WTC11 (cell line): ENCODE measurements at regions not wholly inside any gene's neighbourhood (a gene's known extent, or its start where the extent isn't known, plus 50 kb on each side); places are given as distances from the start of the nearest gene placed in this dataset.

ENCODE experiments used
- ATAC-seq: fragments of 200-7000 bp; cut with Tn5 transposase; 2 replicates; pipeline ENCODE4 v1.10.0; 2021; ENCODE audit warnings: mild to moderate bottlenecking, moderate library complexity
- CTCF ChIA-PET: fragments of 300-600 bp; sonication (Branson Sonifier 250); formaldehyde crosslinking; loops from one replicate; lab custom pipeline; 2021; ENCODE audit warnings: antibody characterized with exemption; lab: Charles Lee
- POLR2A ChIA-PET: fragments of 350-600 bp; sonication (Branson Sonifier 250); formaldehyde crosslinking; loops from one replicate; lab custom pipeline; 2021; ENCODE audit warnings: antibody characterized with exemption; lab: Charles Lee
- DNase-seq: peaks from one replicate; pipeline ENCODE4 v3.0.0; 2021; ENCODE audit warnings: low spot score
- H3K27ac Mint-ChIP-seq: 2 replicates; pipeline ENCODE4 v1.8.0; 2021; ENCODE audit warnings: mixed read lengths
- H3K27me3 Mint-ChIP-seq: 2 replicates; pipeline ENCODE4 v1.8.0; 2021; ENCODE audit warnings: low read depth, mild to moderate bottlenecking, moderate library complexity, mixed read lengths
- H3K36me3 Mint-ChIP-seq: 2 replicates; pipeline ENCODE4 v1.8.0; 2021; ENCODE audit warnings: mixed read lengths
- H3K4me1 Mint-ChIP-seq: 2 replicates; pipeline ENCODE4 v1.8.0; 2022; ENCODE audit warnings: mixed read lengths
- H3K4me3 Mint-ChIP-seq: 2 replicates; pipeline ENCODE4 v1.8.0; 2021; ENCODE audit warnings: mild to moderate bottlenecking, moderate library complexity, mixed read lengths
- H3K9me3 Mint-ChIP-seq: 2 replicates; pipeline ENCODE4 v1.8.0; 2021; ENCODE audit warnings: mixed read lengths
- AR ChIP-seq: fragments of 250-450 bp; sonication (Bioruptor Pico); IDR thresholded peaks from 2 replicates; pipeline ENCODE4 v1.9.0; 2021; ENCODE audit warnings: mild to moderate bottlenecking
- ATF2 ChIP-seq: sonication (generic); formaldehyde crosslinking; IDR thresholded peaks from 2 replicates; pipeline ENCODE4 v1.8.1; 2022; ENCODE audit warnings: low read depth, missing genetic modification reagents, borderline replicate concordance
- CTCF ChIP-seq: fragments of 200-600 bp; IDR thresholded peaks from 2 replicates; pipeline ENCODE4 v1.8.0; 2022; ENCODE audit warnings: antibody characterized with exemption
- ELF4 ChIP-seq: sonication (generic); formaldehyde crosslinking; IDR thresholded peaks from 2 replicates; pipeline ENCODE4 v1.8.1; 2022; ENCODE audit warnings: low read depth, mild to moderate bottlenecking, moderate library complexity, missing genetic modification reagents
- ESRRA ChIP-seq: sonication (generic); formaldehyde crosslinking; IDR thresholded peaks from 2 replicates; pipeline ENCODE4 v1.8.1; 2022; ENCODE audit warnings: mild to moderate bottlenecking, missing genetic modification reagents, borderline replicate concordance
- ETV6 ChIP-seq: sonication (generic); formaldehyde crosslinking; IDR thresholded peaks from 2 replicates; pipeline ENCODE4 v1.8.1; 2022; ENCODE audit warnings: mild to moderate bottlenecking, missing genetic modification reagents
- FOXP1 ChIP-seq: sonication (generic); formaldehyde crosslinking; IDR thresholded peaks from 2 replicates; pipeline ENCODE4 v1.8.0; 2022; ENCODE audit warnings: missing genetic modification reagents, mild to moderate bottlenecking, moderate library complexity, borderline replicate concordance
- GRHL2 ChIP-seq: fragments of 250-450 bp; sonication (Bioruptor Pico); IDR thresholded peaks from 2 replicates; pipeline ENCODE4 v1.8.0; 2022; ENCODE audit warnings: mild to moderate bottlenecking, moderate library complexity; ENCODE audit not compliant: insufficient replicate concordance, severe bottlenecking
- GTF2I ChIP-seq: fragments of 250-450 bp; sonication (Bioruptor Pico); conservative IDR thresholded peaks from 2 replicates; pipeline ENCODE4 v1.4.0; 2021; ENCODE audit warnings: mild to moderate bottlenecking
- HMGXB4 ChIP-seq: sonication (generic); formaldehyde crosslinking; IDR thresholded peaks from 2 replicates; pipeline ENCODE4 v1.8.1; 2023; ENCODE audit warnings: mild to moderate bottlenecking, moderate library complexity, missing genetic modification reagents
- MAX ChIP-seq: sonication (generic); formaldehyde crosslinking; IDR thresholded peaks from 2 replicates; pipeline ENCODE4 v1.8.0; 2022; ENCODE audit warnings: mild to moderate bottlenecking, missing genetic modification reagents
- MYBL2 ChIP-seq: sonication (generic); formaldehyde crosslinking; IDR thresholded peaks from 2 replicates; pipeline ENCODE4 v1.8.1; 2023; ENCODE audit warnings: mild to moderate bottlenecking, moderate library complexity, missing genetic modification reagents
- NFATC4 ChIP-seq: fragments of 250-450 bp; sonication (Bioruptor Pico); IDR thresholded peaks from 2 replicates; pipeline ENCODE4 v1.9.0; 2021; ENCODE audit warnings: mild to moderate bottlenecking
- NR1H2 ChIP-seq: sonication (generic); formaldehyde crosslinking; IDR thresholded peaks from 2 replicates; pipeline ENCODE4 v1.9.0; 2021; ENCODE audit warnings: mild to moderate bottlenecking, moderate library complexity, missing genetic modification reagents
- PREB ChIP-seq: sonication (generic); formaldehyde crosslinking; IDR thresholded peaks from 2 replicates; pipeline ENCODE4 v1.8.1; 2022; ENCODE audit warnings: mild to moderate bottlenecking, missing genetic modification reagents, moderate library complexity, borderline replicate concordance
- PRRX2 ChIP-seq: fragments of 250-450 bp; sonication (Bioruptor Pico); IDR thresholded peaks from 2 replicates; pipeline ENCODE4 v1.8.0; 2021; ENCODE audit warnings: mild to moderate bottlenecking
- RELA ChIP-seq: sonication (generic); formaldehyde crosslinking; IDR thresholded peaks from 2 replicates; pipeline ENCODE4 v1.8.1; 2022; ENCODE audit warnings: missing genetic modification reagents, mild to moderate bottlenecking, borderline replicate concordance
- SOX15 ChIP-seq: fragments of 250-450 bp; sonication (Bioruptor Pico); IDR thresholded peaks from 2 replicates; pipeline ENCODE4 v1.9.0; 2021; ENCODE audit warnings: mild to moderate bottlenecking
- USF2 ChIP-seq: sonication (generic); formaldehyde crosslinking; IDR thresholded peaks from 2 replicates; pipeline ENCODE4 v1.8.1; 2023; ENCODE audit warnings: mild to moderate bottlenecking, missing genetic modification reagents, moderate library complexity
- ZNF138 ChIP-seq: sonication (generic); formaldehyde crosslinking; conservative IDR thresholded peaks from 2 replicates; pipeline ENCODE4 v1.8.1; 2022; ENCODE audit warnings: mild to moderate bottlenecking, moderate library complexity, missing genetic modification reagents
- ZNF423 ChIP-seq: fragments of 250-450 bp; sonication (Bioruptor Pico); IDR thresholded peaks from 2 replicates; pipeline ENCODE4 v2.1.2; 2022; ENCODE audit warnings: mild to moderate bottlenecking, moderate library complexity
- ZNF671 ChIP-seq: fragments of 250-450 bp; sonication (Bioruptor Pico); IDR thresholded peaks from 2 replicates; pipeline ENCODE4 v1.8.0; 2021; ENCODE audit warnings: mild to moderate bottlenecking

GRCh38 chr7:117974891-117975290, 101.7 kb upstream of the CTTNBP2 start:
- no peaks in the 10 kb centered on the region for H3K36me3 Mint-ChIP-seq
- peaks cover 4% of the 10 kb centered on the region; the same call in 1 of the 2 replicates for H3K4me1 Mint-ChIP-seq
- no peak for ATAC-seq
- H3K27ac Mint-ChIP-seq: no peak overlapping the region
- H3K9me3 Mint-ChIP-seq: peaks cover 4% of the 10 kb centered on the region; the same call in 1 of the 2 replicates
- DNase-seq: no peak
- H3K27me3 Mint-ChIP-seq: no peaks in the 10 kb centered on the region
- POLR2A ChIA-PET: no interaction called here
- no peak for TF ChIP-seq MAX (CRISPR knock-in tag)
- TF ChIP-seq RELA (CRISPR knock-in tag): no peak
- TF ChIP-seq PREB (CRISPR knock-in tag): no peak
- TF ChIP-seq NR1H2 (CRISPR knock-in tag): no peak
- TF ChIP-seq HMGXB4 (CRISPR knock-in tag): no peak
- TF ChIP-seq ZNF138 (CRISPR knock-in tag): no peak
- TF ChIP-seq, all 79 proteins: peak for 0
- no peak overlapping the region for H3K4me3 Mint-ChIP-seq
- CTCF ChIA-PET: no interaction called here

- peaks cover 4% of the 10 kb centered on the region; the same call in 1 of the 2 replicates for H3K4me1 Mint-ChIP-seq
- peaks cover 3% of the 10 kb centered on the region; the same call in 1 of the 2 replicates for H3K9me3 Mint-ChIP-seq
- no peak overlapping the region for H3K4me3 Mint-ChIP-seq
- H3K27me3 Mint-ChIP-seq: no peaks in the 10 kb centered on the region; the same call in 1 of the 2 replicates
- DNase-seq (no peak), ATAC-seq (no peak)
- no peaks in the 10 kb centered on the region for H3K36me3 Mint-ChIP-seq
- ChIA-PET POLR2A (no interaction called here), CTCF (interaction anchor here (1.7 kb wide), 1 partner anchor 18 kb away, joined by 7 read pairs; no protein-coding TSS in a partner anchor)
- no peak for TF ChIP-seq PRRX2 (CRISPR knock-in tag)
- TF ChIP-seq ETV6 (CRISPR knock-in tag): no peak
- TF ChIP-seq ZNF671: no peak
- no peak for TF ChIP-seq GTF2I (CRISPR knock-in tag)
- TF ChIP-seq ELF4 (CRISPR knock-in tag): no peak
- no peak for TF ChIP-seq USF2 (CRISPR knock-in tag)
- no peak for TF ChIP-seq AR (CRISPR knock-in tag)
- TF ChIP-seq ESRRA (CRISPR knock-in tag): no peak
- TF ChIP-seq ATF2 (CRISPR knock-in tag): no peak
- no peak for TF ChIP-seq GRHL2 (CRISPR knock-in tag)
- TF ChIP-seq ZNF423 (CRISPR knock-in tag): no peak
- no peak for TF ChIP-seq MYBL2 (CRISPR knock-in tag)
- no peak for TF ChIP-seq NFATC4 (CRISPR knock-in tag)
- TF ChIP-seq SOX15 (CRISPR knock-in tag): no peak
- TF ChIP-seq FOXP1 (CRISPR knock-in tag): no peak
- no peak for TF ChIP-seq MAX (CRISPR knock-in tag)
- TF ChIP-seq PREB (CRISPR knock-in tag): no peak
- no peak for TF ChIP-seq CTCF
- TF ChIP-seq, all 79 proteins: peak for 0
- no peak overlapping the region for H3K27ac Mint-ChIP-seq
These were observed 102.2 kb upstream of the CTTNBP2 start for GRCh38 chr7:117975476-117975875.
